Heart left ventricle (tissue), 16 donors: ENCODE measurements at regions not wholly inside any gene's neighbourhood (a gene's known extent, or its start where the extent isn't known, plus 50 kb on each side); places are given as distances from the start of the nearest gene placed in this dataset.
"Not testable (repeated sequence)": the region's sequence is repeated elsewhere in the genome, so short reads cannot be mapped to it uniquely, and the experiment has no call there.

ENCODE experiments used
- ATAC-seq, 4 donors: fragments of 200-7000 bp; cut with Tn5 transposase; one replicate each; pipeline ENCODE4 v1.9.1; 2020 to 2022; ENCODE audit warnings: moderate library complexity in 4 of 4, mild to moderate bottlenecking in 3 of 4, moderate number of reproducible peaks in 1 of 4
- DNase-seq, 5 donors: peaks; one replicate each; pipeline ENCODE4 v3.0.0-alpha.2; 2020
- H3K27ac ChIP-seq, 12 donors: fragments of 200-600 bp; sonication (generic) in 4 of 12; one replicate each; pipeline versions ENCODE4 v1.5.0 to v1.8.0; 2016 to 2022; ENCODE audit warnings: mild to moderate bottlenecking in 2 of 12
- H3K27me3 ChIP-seq, 9 donors: fragments of 200-600 bp; sonication (generic) in 2 of 9; one replicate each; pipeline versions ENCODE4 v1.5.1 to v1.8.0; 2016 to 2022; ENCODE audit warnings: mild to moderate bottlenecking in 3 of 9
- H3K36me3 ChIP-seq, 9 donors: fragments of 200-600 bp; sonication (generic) in 2 of 9; one replicate each; pipeline versions ENCODE4 v1.5.0 to v1.8.0; 2018 to 2022; ENCODE audit warnings: mild to moderate bottlenecking in 2 of 9
- H3K4me1 ChIP-seq, 12 donors: fragments of 200-600 bp; sonication (generic) in 4 of 12; one replicate each; pipeline versions ENCODE4 v1.5.0 to v1.8.0; 2016 to 2022; ENCODE audit warnings: mild to moderate bottlenecking in 3 of 12
- H3K4me3 ChIP-seq, 12 donors: fragments of 200-600 bp; sonication (generic) in 4 of 12; one replicate each; pipeline versions ENCODE4 v1.5.0 to v1.8.0; 2017 to 2022; ENCODE audit warnings: mild to moderate bottlenecking in 9 of 12, moderate library complexity in 4 of 12
- H3K9me3 ChIP-seq, 12 donors: fragments of 200-600 bp; sonication (generic) in 4 of 12; one replicate each; pipeline versions ENCODE4 v1.5.0 to v1.8.0; 2016 to 2022; ENCODE audit warnings: mild to moderate bottlenecking in 1 of 12
- CTCF ChIP-seq, 12 donors: fragments of 200-600 bp; sonication (generic) in 4 of 12; IDR thresholded peaks; one replicate each; pipeline versions ENCODE4 v1.5.0 to v1.8.0; 2018 to 2022; ENCODE audit warnings: antibody characterized with exemption in 12 of 12, mild to moderate bottlenecking in 5 of 12
- POLR2A ChIP-seq, 2 donors: fragments of 450-650 bp; IDR thresholded peaks; one replicate each; pipeline ENCODE4 v1.6.1; 2017; ENCODE audit warnings: antibody characterized with exemption in 2 of 2, mild to moderate bottlenecking in 2 of 2, moderate library complexity in 2 of 2
- whole genome bisulfite sequencing, 4 donors: extraction: QIAGEN DNeasy Blood & Tissue Kit in 2 of 4; methylation state at CpG; one replicate each; pipeline versions ENCODE4 v1.1.5 to v1.1.7; 2013 to 2018; 5-methylcytosine and 5-hydroxymethylcytosine counted together
- intact Hi-C, 10 donors: fragments of 100-400 bp; cut with DNase I; formaldehyde crosslinking; loops; one replicate each; pipeline versions ENCODE4 v1.11.1 to v1.14.2; 2022
- donor health status: ischemic (EF 13 %, LVEDD 7.1; RV severe dilation, severe dysfunction).
- donor health status: healthy with polysubstance abuse.
- donor health status: DM: no; HTN: yes; CAD: no.
- donor health status: DM: no; HTN: no; CAD: no.
- donor health status: ischemic (EF 25% LVEDD 6.9; RV normal size, moderate dysfunction).
- donor health status: ischemic (EF 25% LVEDD 5.7; RV mildly dilated, moderate dysfunction).
- donor health status: healthy.
- donor health status: DM: yes; HTN: yes; CAD: no.
- donor health status: ischemic (EF 35%, LVEDD 5.7; RV mildly dilated, moderate dysfunction).
- donor health status: nonischemic (EF 11% LVEDD 7.7; RV severe dilation, severe dysfunction).
- donor health status: DM: yes; HTN: yes; CAD: no.
- donor health status: PGD.
- donor health status: ischemic (EF 29% LVEDD 5.4; RV normal size, mild dysfunction).
- donor health status: nonischemic (EF 23%, LVEDD 6.1; RV moderate dilation, normal function).

DNA sequence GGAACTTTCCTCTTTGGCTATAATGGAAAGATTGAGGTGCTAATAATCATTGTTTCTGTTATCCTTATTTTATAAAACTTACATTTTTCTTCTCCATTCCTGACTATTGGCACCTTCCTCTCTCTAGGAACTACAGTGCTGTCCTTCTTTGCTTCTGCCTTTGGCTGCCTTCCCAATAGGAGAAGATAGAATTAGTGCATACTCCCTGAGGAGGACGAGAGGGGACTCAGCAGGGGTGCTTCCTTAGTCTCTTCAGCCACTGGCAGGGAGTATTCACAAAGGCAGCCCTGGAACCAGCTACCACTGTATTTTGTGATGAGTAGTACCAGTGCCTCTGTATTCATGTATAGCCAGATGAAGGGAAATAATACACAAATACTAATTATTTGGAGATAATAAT lies 208.5 kb downstream of the FOXG1 start:
- no peak for TF ChIP-seq CTCF (IDR thresholded peaks at IDR 0.05)
- no peak for TF ChIP-seq POLR2A (IDR thresholded peaks at IDR 0.05)
- 4 to 23% (median 9%) methylated on average over 1 of the region's 1 CpG for WGBS, 4 donors
- H3K36me3 ChIP-seq: no peaks in the 10 kb centered on the region
- intact Hi-C loops: no loop called here
- no peak for ATAC-seq
- no peaks in the 10 kb centered on the region for H3K4me1 ChIP-seq
- H3K27me3 ChIP-seq: no peaks in the 10 kb centered on the region
- no peak for DNase-seq
- H3K9me3 ChIP-seq: no peaks in the 10 kb centered on the region
- no peak overlapping the region for H3K4me3 ChIP-seq
- no peak overlapping the region for H3K27ac ChIP-seq

- 83 to 90% (median 86%) methylated on average over 2 of the region's 2 CpGs for WGBS, 4 donors
- intact Hi-C loops: no loop called here
- Histone ChIP-seq H3K4me3 (no peak overlapping the region), H3K36me3 (no peaks in the 10 kb centered on the region), H3K27ac (no peak overlapping the region), H3K27me3 (no peaks in the 10 kb centered on the region), H3K9me3 (peaks cover 0 to 8% (median 0%) of the 10 kb centered on the region in 12 donors), H3K4me1 (no peaks in the 10 kb centered on the region)
- DNase-seq: no peak
- TF ChIP-seq POLR2A (IDR thresholded peaks at IDR 0.05) (no peak), CTCF (IDR thresholded peaks at IDR 0.05) (no peak)
- no peak for ATAC-seq
Measured at GRCh38 chr14:28982228-28982627, 215.6 kb downstream of the FOXG1 start.

GRCh38 chr14:28983279-28983678 lies 216.7 kb downstream of the FOXG1 start:
- 71 to 80% (median 75%) methylated on average over 4 of the region's 4 CpGs for WGBS, 4 donors
- H3K36me3 ChIP-seq: no peaks in the 10 kb centered on the region
- TF ChIP-seq POLR2A (IDR thresholded peaks at IDR 0.05) (no peak), CTCF (IDR thresholded peaks at IDR 0.05) (no peak)
- no peaks in the 10 kb centered on the region for H3K4me1 ChIP-seq
- H3K4me3 ChIP-seq: no peak overlapping the region
- peaks cover 0 to 8% (median 0%) of the 10 kb centered on the region in 12 donors for H3K9me3 ChIP-seq
- H3K27ac ChIP-seq: no peak overlapping the region
- H3K27me3 ChIP-seq: no peaks in the 10 kb centered on the region
- intact Hi-C loops: no loop called here
- DNase-seq (no peak), ATAC-seq (no peak)

- Histone ChIP-seq H3K4me1 (no peaks in the 10 kb centered on the region), H3K27ac (no peak overlapping the region), H3K27me3 (no peaks in the 10 kb centered on the region), H3K4me3 (no peak overlapping the region), H3K36me3 (no peaks in the 10 kb centered on the region), H3K9me3 (peaks cover 0 to 9% (median 0%) of the 10 kb centered on the region in 12 donors)
- intact Hi-C loops: no loop called here
- ATAC-seq: no peak
- no peak for TF ChIP-seq CTCF (IDR thresholded peaks at IDR 0.05)
- TF ChIP-seq POLR2A (IDR thresholded peaks at IDR 0.05): no peak
- no peak for DNase-seq
Measured at GRCh38 chr14:28987516-28987915, 220.9 kb downstream of the FOXG1 start.

DNA sequence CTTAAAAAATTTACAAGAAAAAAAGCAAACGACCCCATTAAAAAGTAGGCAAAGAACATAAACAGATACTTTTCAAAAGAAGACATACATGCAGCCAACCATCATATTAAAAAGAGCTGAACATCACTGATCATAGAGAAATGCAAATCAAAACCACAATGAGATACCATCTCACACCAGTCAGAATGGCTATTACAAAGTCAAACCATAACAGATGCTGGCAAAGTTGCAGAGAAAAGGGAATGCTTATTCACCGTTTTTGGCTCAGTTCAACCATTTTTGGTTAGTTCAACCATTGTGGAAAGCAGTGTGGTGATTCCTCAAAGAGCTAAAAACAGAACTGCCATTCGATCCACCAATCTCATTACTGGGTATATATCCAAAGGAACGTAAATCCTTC lies 230.6 kb downstream of the FOXG1 start:
- H3K9me3 ChIP-seq, intact Hi-C loops, DNase-seq, H3K4me1 ChIP-seq, H3K27me3 ChIP-seq, ATAC-seq, H3K36me3 ChIP-seq, H3K27ac ChIP-seq, H3K4me3 ChIP-seq: not testable (repeated sequence)
- WGBS, 4 donors: 62 to 69% (median 66%) methylated on average over 4 of the region's 4 CpGs
